HL-60 (cell line): ENCODE measurements at regions not wholly inside any gene's neighbourhood (a gene's known extent, or its start where the extent isn't known, plus 50 kb on each side); places are given as distances from the start of the nearest gene placed in this dataset.

Source experiments
- DNase-seq, 2 experiments: peaks; one replicate each; pipeline ENCODE4 v3.0.0-alpha.2; 2010 to 2020; ENCODE audit warnings: low read depth in 1 of 2, low spot score in 1 of 2
- H3K27ac ChIP-seq: fragments of 250-450 bp; sonication (Bioruptor Pico); replicated peaks from 2 replicates; pipeline ENCODE4 v1.5.1; 2020; ENCODE audit warnings: mild to moderate bottlenecking, moderate library complexity
- H3K27me3 ChIP-seq: fragments of 250-450 bp; sonication (Bioruptor Pico); 2 replicates; pipeline ENCODE4 v1.5.1; 2021; ENCODE audit warnings: mild to moderate bottlenecking, moderate library complexity; ENCODE audit not compliant: insufficient read depth, poor library complexity, severe bottlenecking
- H3K4me3 ChIP-seq: replicated peaks from 2 replicates; pipeline ENCODE4 v1.5.1; 2011; ENCODE audit warnings: mild to moderate bottlenecking, control low read depth, low read length; ENCODE audit not compliant: insufficient read depth
- GABPA ChIP-seq: IDR thresholded peaks from 2 replicates; pipeline ENCODE4 v1.6.1; 2012; ENCODE audit warnings: low read depth
- POLR2AphosphoS5 ChIP-seq: IDR thresholded peaks from 2 replicates; pipeline ENCODE4 v1.6.1; 2012; ENCODE audit warnings: low read depth
- SPI1 ChIP-seq: IDR thresholded peaks from 2 replicates; pipeline ENCODE4 v1.6.1; 2012; ENCODE audit warnings: low read depth, mild to moderate bottlenecking, borderline replicate concordance
- TF ChIP-seq, protein P1 (sequence below): IDR thresholded peaks from one replicate; pipeline ENCODE4 v1.5.1; 2011; ENCODE audit warnings: low read length, control low read depth, inconsistent platforms; ENCODE audit not compliant: insufficient read depth
- TF ChIP-seq, protein P2 (sequence below): IDR thresholded peaks from 2 replicates; pipeline ENCODE4 v1.6.1; 2012; ENCODE audit warnings: low read depth; ENCODE audit not compliant: insufficient replicate concordance

DNA sequence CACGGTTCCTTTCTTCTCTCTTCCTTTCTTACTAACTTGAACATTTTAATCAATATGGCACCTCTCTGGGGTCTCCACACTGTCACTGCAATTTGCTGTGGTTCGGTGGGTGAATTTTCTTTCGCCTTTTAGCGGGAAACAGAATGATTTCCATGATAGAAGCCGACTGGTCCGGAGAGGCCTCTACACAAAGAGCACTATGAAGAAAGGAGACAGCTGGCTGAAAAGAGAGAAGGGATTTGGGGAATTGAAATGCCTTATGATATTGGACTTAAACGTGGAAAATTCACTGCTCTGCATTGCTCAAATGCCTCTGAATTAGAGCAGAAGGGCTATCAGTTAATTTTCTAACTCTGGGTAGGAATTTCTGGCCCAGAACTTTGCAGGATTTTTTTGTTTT lies 55.9 kb downstream of the KCNA5 start:
- Histone ChIP-seq H3K27me3 (no peaks in the 10 kb centered on the region), H3K27ac (no peak overlapping the region), H3K4me3 (no peak overlapping the region)
- no peak for TF ChIP-seq GABPA
- no peak for DNase-seq

DNA sequence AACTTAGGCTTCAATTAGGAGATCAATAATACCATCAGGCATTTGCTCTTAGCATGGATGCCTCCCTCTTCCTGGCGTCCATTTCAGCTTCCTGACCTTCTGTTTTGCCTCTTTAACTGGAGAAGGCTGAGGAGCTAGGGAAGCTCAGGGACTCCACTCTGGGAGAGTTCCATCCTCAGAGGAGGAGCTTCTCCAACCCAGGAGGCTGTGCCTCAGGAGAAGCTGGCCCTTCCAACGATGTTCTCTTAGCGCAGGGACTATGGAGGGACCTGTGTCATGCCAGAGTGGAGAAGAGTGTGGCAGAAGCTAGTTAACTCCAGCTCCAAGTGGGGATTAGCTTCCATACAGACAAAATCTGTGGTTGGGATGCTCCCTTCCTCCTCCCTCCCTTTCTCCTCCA lies 58.0 kb downstream of the KCNA5 start:
- no peak for DNase-seq
- TF ChIP-seq, protein P1, sequence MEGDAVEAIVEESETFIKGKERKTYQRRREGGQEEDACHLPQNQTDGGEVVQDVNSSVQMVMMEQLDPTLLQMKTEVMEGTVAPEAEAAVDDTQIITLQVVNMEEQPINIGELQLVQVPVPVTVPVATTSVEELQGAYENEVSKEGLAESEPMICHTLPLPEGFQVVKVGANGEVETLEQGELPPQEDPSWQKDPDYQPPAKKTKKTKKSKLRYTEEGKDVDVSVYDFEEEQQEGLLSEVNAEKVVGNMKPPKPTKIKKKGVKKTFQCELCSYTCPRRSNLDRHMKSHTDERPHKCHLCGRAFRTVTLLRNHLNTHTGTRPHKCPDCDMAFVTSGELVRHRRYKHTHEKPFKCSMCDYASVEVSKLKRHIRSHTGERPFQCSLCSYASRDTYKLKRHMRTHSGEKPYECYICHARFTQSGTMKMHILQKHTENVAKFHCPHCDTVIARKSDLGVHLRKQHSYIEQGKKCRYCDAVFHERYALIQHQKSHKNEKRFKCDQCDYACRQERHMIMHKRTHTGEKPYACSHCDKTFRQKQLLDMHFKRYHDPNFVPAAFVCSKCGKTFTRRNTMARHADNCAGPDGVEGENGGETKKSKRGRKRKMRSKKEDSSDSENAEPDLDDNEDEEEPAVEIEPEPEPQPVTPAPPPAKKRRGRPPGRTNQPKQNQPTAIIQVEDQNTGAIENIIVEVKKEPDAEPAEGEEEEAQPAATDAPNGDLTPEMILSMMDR, result no peak
- TF ChIP-seq SPI1 (no peak), POLR2AphosphoS5 (no peak), GABPA (no peak)
- TF ChIP-seq, protein P2, sequence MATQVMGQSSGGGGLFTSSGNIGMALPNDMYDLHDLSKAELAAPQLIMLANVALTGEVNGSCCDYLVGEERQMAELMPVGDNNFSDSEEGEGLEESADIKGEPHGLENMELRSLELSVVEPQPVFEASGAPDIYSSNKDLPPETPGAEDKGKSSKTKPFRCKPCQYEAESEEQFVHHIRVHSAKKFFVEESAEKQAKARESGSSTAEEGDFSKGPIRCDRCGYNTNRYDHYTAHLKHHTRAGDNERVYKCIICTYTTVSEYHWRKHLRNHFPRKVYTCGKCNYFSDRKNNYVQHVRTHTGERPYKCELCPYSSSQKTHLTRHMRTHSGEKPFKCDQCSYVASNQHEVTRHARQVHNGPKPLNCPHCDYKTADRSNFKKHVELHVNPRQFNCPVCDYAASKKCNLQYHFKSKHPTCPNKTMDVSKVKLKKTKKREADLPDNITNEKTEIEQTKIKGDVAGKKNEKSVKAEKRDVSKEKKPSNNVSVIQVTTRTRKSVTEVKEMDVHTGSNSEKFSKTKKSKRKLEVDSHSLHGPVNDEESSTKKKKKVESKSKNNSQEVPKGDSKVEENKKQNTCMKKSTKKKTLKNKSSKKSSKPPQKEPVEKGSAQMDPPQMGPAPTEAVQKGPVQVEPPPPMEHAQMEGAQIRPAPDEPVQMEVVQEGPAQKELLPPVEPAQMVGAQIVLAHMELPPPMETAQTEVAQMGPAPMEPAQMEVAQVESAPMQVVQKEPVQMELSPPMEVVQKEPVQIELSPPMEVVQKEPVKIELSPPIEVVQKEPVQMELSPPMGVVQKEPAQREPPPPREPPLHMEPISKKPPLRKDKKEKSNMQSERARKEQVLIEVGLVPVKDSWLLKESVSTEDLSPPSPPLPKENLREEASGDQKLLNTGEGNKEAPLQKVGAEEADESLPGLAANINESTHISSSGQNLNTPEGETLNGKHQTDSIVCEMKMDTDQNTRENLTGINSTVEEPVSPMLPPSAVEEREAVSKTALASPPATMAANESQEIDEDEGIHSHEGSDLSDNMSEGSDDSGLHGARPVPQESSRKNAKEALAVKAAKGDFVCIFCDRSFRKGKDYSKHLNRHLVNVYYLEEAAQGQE, result no peak
- Histone ChIP-seq H3K4me3 (no peak overlapping the region), H3K27ac (no peak overlapping the region), H3K27me3 (no peaks in the 10 kb centered on the region)

DNA sequence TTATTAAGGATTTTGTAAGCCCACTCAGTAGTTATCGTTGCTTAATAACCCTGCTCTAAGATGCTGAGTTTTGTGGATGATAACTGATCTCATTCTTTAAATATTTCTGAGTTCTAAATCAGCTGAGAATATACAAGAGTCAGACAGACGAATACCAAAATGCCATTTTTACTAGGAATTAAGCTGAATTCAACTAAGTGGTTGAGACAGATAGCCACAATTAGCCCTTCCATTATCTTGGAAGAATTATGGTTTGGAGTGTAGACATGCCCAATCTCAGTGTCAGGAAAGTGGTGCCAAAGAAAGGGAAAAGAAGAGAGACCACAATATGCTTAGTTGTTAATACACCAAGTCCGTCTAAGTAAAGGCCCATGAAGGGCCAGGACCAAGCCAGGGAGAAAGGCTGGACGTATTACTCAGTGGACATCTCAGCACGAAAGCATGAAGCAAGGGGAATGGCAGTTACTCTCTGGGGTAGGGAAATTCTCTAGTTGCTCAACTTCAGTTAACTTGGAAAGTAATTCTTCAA lies 58.6 kb downstream of the KCNA5 start:
- TF ChIP-seq GABPA (no peak), SPI1 (no peak), POLR2AphosphoS5 (no peak)
- TF ChIP-seq, protein P2, result no peak
- TF ChIP-seq, protein P1, result no peak
- no peak overlapping the region for H3K27ac ChIP-seq
- no peak overlapping the region for H3K4me3 ChIP-seq
- H3K27me3 ChIP-seq, result no peaks in the 10 kb centered on the region
- no peak for DNase-seq

DNA sequence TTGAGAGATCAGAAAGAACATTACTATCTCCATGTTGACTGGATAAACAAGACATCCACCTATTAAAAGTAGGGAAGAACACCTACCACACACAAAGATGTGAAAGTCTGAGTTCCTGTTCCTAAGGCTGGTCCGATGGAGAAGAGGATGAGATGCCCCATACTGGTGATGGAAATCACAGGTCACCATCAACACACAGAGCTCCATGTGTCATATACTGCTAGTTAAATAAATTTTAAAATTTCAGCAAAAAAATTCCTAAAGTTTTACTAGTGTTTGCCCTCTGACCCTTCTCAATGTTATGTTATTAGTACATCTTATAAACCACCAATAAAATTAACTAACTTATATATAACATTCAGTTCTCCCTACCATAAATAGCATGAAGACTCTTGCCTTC lies 59.1 kb downstream of the KCNA5 start:
- no peak for DNase-seq

More for the DNA sequence above, 59.1 kb downstream of the KCNA5 start:
- TF ChIP-seq GABPA, result no peak
- TF ChIP-seq, protein P2, result no peak
- TF ChIP-seq POLR2AphosphoS5, result no peak
- TF ChIP-seq, protein P1, result no peak
- no peak for TF ChIP-seq SPI1
- no peak overlapping the region for H3K4me3 ChIP-seq
- no peaks in the 10 kb centered on the region for H3K27me3 ChIP-seq
- H3K27ac ChIP-seq, result no peak overlapping the region
